GM21390 (cell line): ENCODE measurements at regions not wholly inside any gene's neighbourhood (a gene's known extent, or its start where the extent isn't known, plus 50 kb on each side); places are given as distances from the start of the nearest gene placed in this dataset.

ENCODE experiments used
- ATAC-seq: cut with Tn5 transposase; IDR thresholded peaks from one replicate; pipeline ENCODE4 v1.9.1; 2021; ENCODE audit not compliant: unreplicated experiment

DNA sequence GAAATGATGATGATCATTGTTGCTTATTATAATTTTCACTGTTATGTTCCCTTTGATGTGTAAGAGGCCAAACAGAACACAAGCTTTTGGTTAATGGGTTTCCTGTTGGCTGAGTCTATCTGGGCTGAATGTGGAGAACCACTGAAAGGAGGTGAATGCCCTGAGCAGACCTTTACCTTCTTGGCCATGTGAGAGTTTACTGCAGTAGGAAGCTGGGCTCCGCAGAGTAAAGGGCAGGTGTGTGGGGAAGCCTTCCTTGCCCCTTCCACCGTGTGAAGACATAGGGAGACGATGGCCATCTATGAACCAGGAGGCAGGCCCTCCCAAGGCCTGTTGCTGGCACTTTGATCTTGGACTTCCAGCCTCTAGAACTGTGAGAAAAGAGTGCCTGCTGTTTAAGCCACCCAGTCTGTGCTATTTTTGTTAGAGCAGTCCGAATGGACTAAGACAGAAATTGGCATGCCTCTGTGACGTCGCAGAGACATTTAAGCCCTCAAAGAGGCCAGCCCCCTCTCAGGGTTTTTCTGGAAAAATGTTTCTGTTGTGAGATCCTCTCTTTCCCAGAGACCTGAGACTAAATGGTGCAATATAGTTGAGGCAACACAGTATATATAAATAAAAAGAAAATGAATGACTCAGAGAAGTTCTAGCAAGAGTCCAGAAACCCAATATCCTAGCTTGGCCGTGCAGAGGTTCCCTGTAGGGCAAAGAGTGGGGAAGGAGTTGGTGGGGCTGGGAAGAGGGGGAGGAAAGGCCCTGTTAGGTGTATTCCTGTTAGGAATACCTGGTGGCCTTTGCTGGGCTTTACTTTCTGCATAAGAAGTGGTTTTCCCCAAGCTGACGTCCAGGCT, 121.9 kb upstream of the LGALSL start:
- ATAC-seq: no peak

- no peak for ATAC-seq
Measured at GRCh38 chr2:64336171-64336570, 117.8 kb upstream of the LGALSL start.

- no peak for ATAC-seq
Measured at GRCh38 chr2:64337314-64337713, 116.6 kb upstream of the LGALSL start.

DNA sequence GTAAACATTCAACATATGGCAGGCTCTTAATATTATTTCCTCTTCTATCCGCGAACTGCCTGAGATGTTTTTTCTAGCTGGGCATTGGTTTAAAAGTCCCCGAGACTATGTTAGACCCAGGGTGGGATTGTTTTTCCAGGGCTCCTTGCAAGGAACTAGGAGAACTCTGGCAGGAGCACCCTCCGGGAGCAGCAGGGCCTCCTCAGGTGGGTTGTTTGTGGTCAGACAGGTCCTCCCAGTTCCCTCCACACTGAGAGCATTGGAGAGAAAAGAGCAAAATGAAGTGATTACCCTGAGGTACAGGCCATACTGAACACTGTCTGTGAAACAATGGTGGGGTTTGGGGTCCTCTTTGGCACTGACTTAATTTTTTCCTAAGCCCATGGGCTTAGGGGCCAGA, 115.9 kb upstream of the LGALSL start:
- ATAC-seq: no peak

DNA sequence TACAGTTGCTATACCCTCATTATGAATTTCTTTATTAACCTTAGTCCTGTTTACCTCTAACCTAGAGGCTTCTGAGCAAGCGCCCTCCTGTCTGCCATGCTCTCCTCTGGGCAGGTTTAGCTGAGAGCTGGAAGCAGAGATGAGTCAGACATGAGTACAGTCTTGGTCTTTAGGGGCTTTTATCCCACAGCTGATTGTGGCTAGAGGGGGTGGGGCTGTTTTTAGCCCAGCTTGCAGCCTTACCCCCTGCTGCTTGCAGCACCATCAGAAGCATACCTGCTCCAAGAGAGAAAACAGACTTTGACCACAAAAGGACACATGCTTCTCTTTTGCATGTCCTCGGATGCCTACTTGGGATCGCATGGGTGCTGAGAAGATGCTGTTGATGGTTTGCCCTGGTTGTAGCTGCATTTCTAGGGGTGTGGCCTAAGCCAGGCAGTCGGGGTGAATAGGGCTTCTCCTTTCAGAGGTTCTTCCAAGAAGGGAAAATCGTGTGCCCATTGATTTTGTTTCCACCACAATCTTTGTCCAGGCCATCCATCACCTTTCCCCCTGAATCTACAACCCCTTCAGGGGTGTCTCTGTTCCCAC, 115.0 kb upstream of the LGALSL start:
- ATAC-seq: no peak

- no peak for ATAC-seq
Measured at GRCh38 chr2:64341461-64341860, 112.5 kb upstream of the LGALSL start.

GRCh38 chr2:64342195-64343099, 111.5 kb upstream of the LGALSL start:
- no peak for ATAC-seq

DNA sequence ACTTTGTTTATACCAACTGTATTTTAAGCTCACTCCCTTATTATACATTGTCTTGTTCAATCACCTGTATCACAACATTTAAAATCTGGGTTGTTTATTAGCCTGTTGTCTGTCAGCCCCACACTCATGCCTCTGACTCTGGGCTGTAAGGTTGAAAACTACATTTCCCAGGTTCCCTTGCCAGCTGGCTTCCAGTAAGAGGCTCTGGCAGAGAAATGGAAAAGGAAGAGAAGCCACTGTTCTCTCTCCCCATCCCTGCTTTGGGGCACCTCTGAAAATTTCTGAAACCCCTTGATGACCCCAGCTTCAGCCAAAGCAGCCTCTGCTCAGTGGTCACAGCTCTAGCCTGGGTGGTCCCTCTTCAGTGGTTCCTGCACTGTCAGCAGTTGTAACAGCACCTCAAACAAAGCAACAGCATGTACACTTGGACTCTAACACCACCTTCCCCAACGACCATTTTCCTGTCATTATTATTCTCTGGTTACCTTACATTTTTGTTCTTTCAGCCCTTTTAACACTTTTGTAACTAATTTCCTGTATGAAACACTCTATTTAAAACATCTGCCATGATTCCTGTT, 108.9 kb upstream of the LGALSL start:
- no peak for ATAC-seq

GRCh38 chr2:64345998-64346397, 108.0 kb upstream of the LGALSL start:
- ATAC-seq: no peak

GRCh38 chr2:64348386-64349130, 105.4 kb upstream of the LGALSL start:
- no peak for ATAC-seq

DNA sequence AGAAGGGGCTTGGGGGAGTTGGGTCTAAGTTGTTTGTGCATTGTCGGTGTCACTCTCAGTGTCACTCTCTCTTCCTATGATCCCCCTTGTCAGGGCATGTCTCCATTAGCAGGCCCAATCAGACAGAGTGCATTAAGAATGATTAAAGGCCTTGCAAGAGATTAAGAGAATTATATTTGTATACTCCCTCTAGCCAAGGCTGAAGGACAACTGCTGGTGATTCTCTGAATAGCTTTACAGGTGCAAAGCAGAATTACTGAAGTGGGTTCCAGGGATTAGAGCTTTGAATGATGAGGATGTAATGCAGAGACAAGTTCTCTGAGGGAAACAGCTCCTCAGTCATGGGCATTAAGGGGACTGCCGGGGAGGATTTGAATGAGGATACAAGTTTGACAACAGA, 104.8 kb upstream of the LGALSL start:
- no peak for ATAC-seq

- no peak for ATAC-seq
Measured at GRCh38 chr2:64350996-64351395, 103.0 kb upstream of the LGALSL start.

DNA sequence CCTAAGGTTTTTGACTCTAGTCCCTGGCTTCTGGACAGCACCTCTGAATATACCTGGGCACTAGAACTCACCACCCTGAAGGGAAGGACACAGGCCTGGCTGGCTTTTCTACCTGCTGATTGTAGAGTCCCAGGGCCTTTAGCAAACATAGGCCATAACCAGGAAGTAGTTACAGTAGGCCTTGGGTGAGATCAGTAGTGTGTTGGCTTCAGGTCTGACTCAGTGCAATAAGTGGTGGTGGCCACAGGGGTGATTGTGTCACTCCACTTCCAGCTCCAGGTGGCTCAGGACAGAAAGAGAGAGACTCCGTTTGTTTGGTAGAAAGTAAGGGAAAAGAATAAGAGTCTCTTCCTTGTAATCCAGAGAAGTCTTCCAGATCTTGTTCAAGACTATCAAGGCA, 101.7 kb upstream of the LGALSL start:
- no peak for ATAC-seq

GRCh38 chr2:64354857-64355680, 98.9 kb upstream of the LGALSL start:
- ATAC-seq: no peak

- ATAC-seq: no peak
Measured at GRCh38 chr2:64356906-64357305, 97.1 kb upstream of the LGALSL start.

DNA sequence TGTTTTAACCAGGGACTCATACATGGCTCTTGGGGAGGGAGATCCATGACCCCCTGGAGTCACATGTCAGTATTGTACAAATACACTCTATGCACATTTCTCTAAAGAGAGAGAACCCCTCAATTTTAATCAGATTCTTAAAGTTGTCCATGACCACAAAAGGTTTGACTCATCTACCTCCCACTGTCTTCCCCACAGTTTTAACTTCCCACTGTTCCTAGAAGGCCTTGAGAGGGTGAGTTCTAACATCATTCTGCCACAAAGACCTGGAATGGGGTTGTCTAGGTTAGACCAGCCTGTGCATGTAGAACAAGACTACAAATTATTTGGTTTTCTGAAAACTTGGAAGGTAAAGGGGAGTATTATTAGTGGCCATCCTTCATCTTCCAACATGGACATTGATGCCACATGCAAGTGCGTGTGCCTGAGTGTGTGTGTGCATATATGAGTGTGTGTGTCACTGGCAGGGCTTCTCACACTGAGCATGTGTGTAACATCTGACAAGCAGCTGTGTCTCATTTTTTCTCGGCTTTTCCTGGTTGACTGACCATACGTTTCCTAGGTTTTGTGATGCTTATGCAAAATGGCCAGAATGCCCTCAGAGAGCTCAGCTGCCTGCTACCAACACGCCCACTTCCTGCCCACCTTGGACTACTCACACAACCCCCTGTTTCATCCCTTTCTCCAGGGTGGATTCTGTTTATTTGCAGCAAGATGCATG, 94.6 kb upstream of the LGALSL start:
- ATAC-seq: peak; percentile 43

GRCh38 chr2:64359892-64360657, 93.9 kb upstream of the LGALSL start:
- peak; percentile 84 for ATAC-seq
